Thyroid gland (tissue), 4 donors: ENCODE measurements at regions not wholly inside any gene's neighbourhood (a gene's known extent, or its start where the extent isn't known, plus 50 kb on each side); places are given as distances from the start of the nearest gene placed in this dataset.

Source experiments
- CTCF ChIP-seq, 6 experiments: fragments of 200-600 bp in 3 of 6; fragments of 450-650 bp in 3 of 6; sonication (generic) in 3 of 6; IDR thresholded peaks; one replicate each; pipeline ENCODE4 v1.5.1; 2016 to 2019; ENCODE audit warnings: antibody characterized with exemption in 6 of 6, mild to moderate bottlenecking in 2 of 6, inconsistent platforms in 1 of 6, moderate library complexity in 1 of 6
- POLR2A ChIP-seq, 2 donors: fragments of 450-650 bp; IDR thresholded peaks; one replicate each; pipeline ENCODE4 v1.6.1; 2017; ENCODE audit warnings: antibody characterized with exemption in 2 of 2, mild to moderate bottlenecking in 2 of 2, moderate library complexity in 1 of 2

GRCh38 chr9:119794836-119795235 lies 425.6 kb upstream of the BRINP1 start:
- no peak for TF ChIP-seq CTCF (IDR thresholded peaks at IDR 0.05)
- TF ChIP-seq POLR2A (IDR thresholded peaks at IDR 0.05) = no peak
